Dendritic cell treated with granulocyte-macrophage colony-stimulating factor and Interleukin-4, amounts not matched to agents 40 ng/mL and 50 ng/mL, for 4 days (primary cell): ENCODE measurements at regions not wholly inside any gene's neighbourhood (a gene's known extent, or its start where the extent isn't known, plus 50 kb on each side); places are given as distances from the start of the nearest gene placed in this dataset.
"Not testable (repeated sequence)": the region's sequence is repeated elsewhere in the genome, so short reads cannot be mapped to it uniquely, and the experiment has no call there.

Source experiments
- H3K27ac Mint-ChIP-seq: one replicate; pipeline ENCODE4 v1.8.0; 2022; ENCODE audit warnings: mild to moderate bottlenecking, mixed read lengths
- H3K27me3 Mint-ChIP-seq: one replicate; pipeline ENCODE4 v1.8.0; 2022; ENCODE audit warnings: mild to moderate bottlenecking, mixed read lengths
- H3K36me3 Mint-ChIP-seq: one replicate; pipeline ENCODE4 v1.8.0; 2022; ENCODE audit warnings: low read depth, mixed read lengths
- H3K4me1 Mint-ChIP-seq: one replicate; pipeline ENCODE4 v1.8.0; 2022; ENCODE audit warnings: low read depth, mixed read lengths
- H3K4me3 Mint-ChIP-seq: one replicate; pipeline ENCODE4 v1.8.0; 2022; ENCODE audit warnings: mild to moderate bottlenecking, moderate library complexity, mixed read lengths
- H3K9me3 Mint-ChIP-seq: one replicate; pipeline ENCODE4 v1.8.0; 2022; ENCODE audit warnings: mixed read lengths
- intact Hi-C: fragments of 100-400 bp; cut with micrococcal nuclease; formaldehyde crosslinking; loops from one replicate; pipeline ENCODE4 v1.15.0; 2022

DNA sequence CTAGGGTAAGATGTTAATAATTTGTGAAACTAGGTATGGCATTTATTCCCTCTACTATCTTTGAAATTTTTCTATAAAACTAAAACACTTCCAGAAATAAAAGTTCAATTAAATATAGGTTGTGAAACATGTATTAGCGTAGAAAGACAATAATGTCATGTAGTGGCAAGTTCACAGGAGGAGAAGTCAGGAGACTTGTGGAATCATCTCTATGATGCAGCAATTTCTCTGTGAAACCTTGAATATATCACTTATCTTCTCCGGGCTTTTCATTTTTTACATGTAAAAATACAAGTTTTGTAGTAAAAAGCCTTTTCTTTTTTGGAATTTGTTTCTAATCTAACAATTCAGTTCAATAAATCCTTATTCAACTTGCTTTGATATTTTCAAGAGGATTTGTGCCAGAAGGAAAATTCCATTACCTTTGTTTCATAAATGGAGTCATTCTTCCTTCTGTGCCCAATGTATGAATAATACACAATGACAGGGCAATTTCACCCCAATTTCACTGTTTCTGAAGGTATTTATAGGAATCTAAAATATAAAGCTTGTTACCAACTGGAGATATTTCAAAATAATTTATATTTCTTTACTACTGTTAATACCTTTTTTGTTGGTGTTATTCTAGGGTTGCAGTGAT is 758.3 kb downstream of the FAM181B start:
- H3K27me3 Mint-ChIP-seq = no peaks in the 10 kb centered on the region
- intact Hi-C loops = no loop called here
- no peaks in the 10 kb centered on the region for H3K36me3 Mint-ChIP-seq

DNA sequence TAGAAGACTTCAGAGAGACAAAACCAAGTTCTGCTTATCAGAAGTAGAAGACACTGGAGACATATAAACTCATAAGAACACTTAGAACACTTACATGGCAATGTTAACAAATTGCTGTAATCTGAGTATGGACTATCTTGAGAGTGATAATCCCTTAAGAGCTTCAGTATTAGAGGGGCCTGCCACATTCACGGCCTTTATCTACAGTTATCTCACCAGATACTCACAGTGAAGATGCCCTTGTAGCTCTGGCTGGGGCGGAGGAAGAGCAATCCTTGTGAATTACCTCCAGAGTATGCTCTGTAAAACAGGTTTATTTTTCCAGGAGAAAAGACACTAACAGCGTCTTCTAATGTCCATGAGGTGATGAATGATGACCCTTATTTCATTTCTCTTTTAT is 762.8 kb downstream of the FAM181B start:
- intact Hi-C loops = no loop called here
- Mint-ChIP-seq H3K9me3 (peaks cover 7% of the 10 kb centered on the region), H3K27me3 (no peaks in the 10 kb centered on the region), H3K36me3 (no peaks in the 10 kb centered on the region), H3K4me1 (no peaks in the 10 kb centered on the region), H3K4me3 (no peak overlapping the region), H3K27ac (no peak overlapping the region)

More for the DNA sequence above, 758.3 kb downstream of the FAM181B start:
- H3K4me3 Mint-ChIP-seq = no peak overlapping the region
- no peaks in the 10 kb centered on the region for H3K4me1 Mint-ChIP-seq
- no peak overlapping the region for H3K27ac Mint-ChIP-seq
- peaks cover 7% of the 10 kb centered on the region for H3K9me3 Mint-ChIP-seq

DNA sequence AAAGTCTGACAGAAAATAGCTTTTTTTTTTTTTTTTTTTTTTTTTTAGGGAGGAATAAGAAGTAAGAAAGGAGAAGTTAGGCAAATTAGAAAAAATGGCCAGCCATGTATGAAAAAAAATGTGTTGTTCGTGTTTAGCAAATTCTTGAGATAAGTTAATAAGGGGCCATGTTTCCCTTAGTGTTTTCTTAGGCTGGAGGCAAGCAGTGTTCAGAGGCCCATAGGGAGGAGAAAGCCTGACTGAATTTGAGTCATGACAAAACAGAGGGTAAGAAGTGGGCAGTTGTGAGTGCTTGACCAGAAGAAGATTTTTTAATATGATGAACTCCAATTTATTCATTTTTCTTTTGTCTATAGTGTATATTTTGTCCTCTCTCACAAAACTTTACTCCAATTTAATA is 766.4 kb downstream of the FAM181B start:
- H3K27ac Mint-ChIP-seq = no peak overlapping the region
- H3K9me3 Mint-ChIP-seq = no peaks in the 10 kb centered on the region
- intact Hi-C loops = no loop called here
- H3K36me3 Mint-ChIP-seq = no peaks in the 10 kb centered on the region
- H3K4me3 Mint-ChIP-seq = no peak overlapping the region
- H3K27me3 Mint-ChIP-seq = no peaks in the 10 kb centered on the region
- H3K4me1 Mint-ChIP-seq = no peaks in the 10 kb centered on the region

DNA sequence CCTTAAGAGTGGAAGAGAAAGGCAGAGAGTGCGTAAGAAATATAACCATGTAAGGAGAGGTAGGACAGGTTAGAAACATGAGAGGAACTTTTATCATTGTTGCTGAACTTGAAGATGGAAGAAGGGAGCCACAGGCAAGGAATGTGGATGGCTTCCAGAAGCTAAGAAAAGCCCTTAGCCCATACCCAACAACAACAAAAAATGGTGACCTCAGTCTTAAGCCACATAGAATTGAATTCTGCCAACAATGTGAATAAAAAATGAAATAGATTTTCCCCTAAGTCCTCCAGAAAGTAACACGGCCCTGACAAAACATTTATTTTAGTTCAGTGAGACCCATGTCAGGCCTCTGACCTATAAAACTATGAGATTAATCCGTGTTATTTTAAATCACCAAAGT is 767.3 kb downstream of the FAM181B start:
- no peak overlapping the region for H3K4me3 Mint-ChIP-seq
- intact Hi-C loops = no loop called here
- no peaks in the 10 kb centered on the region for H3K4me1 Mint-ChIP-seq
- no peaks in the 10 kb centered on the region for H3K36me3 Mint-ChIP-seq
- no peak overlapping the region for H3K27ac Mint-ChIP-seq
- H3K9me3 Mint-ChIP-seq = no peaks in the 10 kb centered on the region
- H3K27me3 Mint-ChIP-seq = no peaks in the 10 kb centered on the region

DNA sequence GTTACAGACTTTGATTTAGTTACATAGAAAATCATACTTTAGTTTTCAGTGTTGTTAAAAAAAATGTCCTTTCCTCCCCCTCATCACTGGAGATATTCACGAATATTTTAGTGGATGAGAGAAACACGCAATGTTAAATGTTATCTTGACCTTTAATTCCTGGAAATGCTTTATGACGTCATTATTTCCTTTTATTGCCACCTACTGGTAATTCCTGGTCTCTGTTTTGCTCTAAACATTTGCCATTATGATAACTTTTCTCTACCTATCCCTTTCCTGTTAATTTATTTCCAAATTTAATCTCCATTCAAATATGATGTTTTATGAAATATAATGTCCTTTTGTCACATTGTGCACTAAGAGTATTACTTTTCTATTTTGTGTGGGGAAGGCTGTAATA is 770.6 kb downstream of the FAM181B start:
- intact Hi-C loops = no loop called here
- no peak overlapping the region for H3K4me3 Mint-ChIP-seq

DNA sequence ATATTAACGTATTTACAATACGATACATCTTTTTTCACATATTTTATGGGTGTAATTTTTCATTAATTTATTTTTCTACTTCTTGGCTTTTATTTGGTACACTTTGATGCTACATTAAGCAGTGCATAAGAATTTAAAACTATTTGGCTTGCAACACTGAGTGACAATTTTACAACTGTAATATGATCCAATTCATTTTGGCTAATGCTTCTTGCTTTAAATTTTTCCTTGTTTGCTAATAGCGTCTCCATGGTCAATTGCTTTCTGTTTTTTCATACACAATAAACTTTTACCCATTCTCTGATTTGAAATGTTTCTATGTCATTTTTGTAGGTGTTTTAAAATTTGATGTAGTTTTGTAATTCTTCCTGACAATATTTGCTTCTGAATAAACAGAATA is 773.2 kb downstream of the FAM181B start:
- Mint-ChIP-seq H3K27me3 (no peaks in the 10 kb centered on the region), H3K36me3 (no peaks in the 10 kb centered on the region), H3K27ac (no peak overlapping the region), H3K4me1 (no peaks in the 10 kb centered on the region), H3K9me3 (peaks cover 12% of the 10 kb centered on the region), H3K4me3 (no peak overlapping the region)
- intact Hi-C loops = no loop called here

More for the DNA sequence above, 770.6 kb downstream of the FAM181B start:
- H3K27ac Mint-ChIP-seq = no peak overlapping the region
- H3K27me3 Mint-ChIP-seq = no peaks in the 10 kb centered on the region
- no peaks in the 10 kb centered on the region for H3K36me3 Mint-ChIP-seq
- H3K9me3 Mint-ChIP-seq = no peaks in the 10 kb centered on the region
- H3K4me1 Mint-ChIP-seq = no peaks in the 10 kb centered on the region

DNA sequence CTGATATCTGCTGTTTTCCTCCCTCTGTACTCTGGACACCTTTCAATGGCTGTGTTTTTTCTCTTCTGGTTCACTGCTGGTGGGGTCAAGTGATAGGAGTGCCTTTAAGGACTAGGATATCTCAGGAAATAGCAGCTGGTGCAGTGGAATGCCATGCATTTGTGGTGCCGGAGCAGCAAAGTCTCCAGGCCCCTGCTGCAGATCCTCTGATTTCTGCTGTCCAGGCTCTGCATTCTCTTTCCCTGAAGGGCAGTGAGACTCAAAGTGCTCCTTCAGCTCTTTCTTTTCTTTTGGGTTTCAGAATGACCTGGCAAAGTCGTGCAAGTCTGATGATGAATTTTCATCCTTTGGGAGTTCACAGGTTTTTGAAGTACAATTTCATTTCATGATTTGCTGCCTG is 774.3 kb downstream of the FAM181B start:
- peaks cover 12% of the 10 kb centered on the region for H3K9me3 Mint-ChIP-seq
- H3K4me3 Mint-ChIP-seq = no peak overlapping the region
- H3K4me1 Mint-ChIP-seq = no peaks in the 10 kb centered on the region
- no peaks in the 10 kb centered on the region for H3K36me3 Mint-ChIP-seq
- H3K27ac Mint-ChIP-seq = no peak overlapping the region
- no peaks in the 10 kb centered on the region for H3K27me3 Mint-ChIP-seq
- intact Hi-C loops = no loop called here

DNA sequence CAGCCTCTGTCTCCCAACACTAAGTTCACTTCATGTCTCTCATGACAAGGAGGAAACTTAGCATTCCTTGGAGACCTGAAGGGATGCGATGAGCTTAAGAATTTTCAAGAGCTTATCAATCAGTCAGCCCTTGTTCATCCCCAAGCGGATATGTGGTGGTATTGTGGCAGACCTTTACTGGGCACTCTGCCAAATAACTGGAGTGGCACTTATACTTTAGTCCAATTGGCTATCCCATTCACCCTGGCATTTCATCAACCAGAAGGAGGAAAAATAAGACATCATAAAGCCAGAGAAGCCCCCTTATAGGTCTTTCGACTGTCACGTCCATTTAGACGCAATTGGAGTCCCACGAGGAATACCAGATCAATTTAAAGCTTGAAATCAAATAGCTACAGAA is 779.4 kb downstream of the FAM181B start:
- H3K27ac Mint-ChIP-seq, H3K4me3 Mint-ChIP-seq, intact Hi-C loops, H3K4me1 Mint-ChIP-seq, H3K27me3 Mint-ChIP-seq, H3K36me3 Mint-ChIP-seq: not testable (repeated sequence)
- H3K9me3 Mint-ChIP-seq = peaks cover 30% of the 10 kb centered on the region

DNA sequence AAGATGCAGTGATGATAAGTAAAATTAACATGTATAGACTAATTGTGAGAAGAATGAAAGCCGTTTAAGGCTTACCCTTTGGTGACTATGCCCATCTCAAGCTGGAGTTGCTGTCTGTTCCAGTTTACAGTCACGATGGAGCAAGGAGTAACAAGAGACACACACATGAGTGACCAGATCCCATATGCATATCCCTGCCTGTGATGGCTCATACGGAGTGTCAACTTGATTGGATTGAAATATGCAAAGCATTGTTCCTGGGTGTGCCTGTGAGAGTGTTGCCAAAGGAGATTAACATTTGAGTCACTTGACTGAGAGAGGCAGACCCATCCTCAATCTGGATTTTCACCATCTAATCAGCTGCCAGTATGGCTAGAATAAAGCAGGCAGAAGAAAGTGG is 786.8 kb downstream of the FAM181B start:
- Mint-ChIP-seq H3K4me1 (peaks cover 10% of the 10 kb centered on the region), H3K27ac (no peak overlapping the region), H3K4me3 (no peak overlapping the region), H3K27me3 (no peaks in the 10 kb centered on the region), H3K36me3 (no peaks in the 10 kb centered on the region), H3K9me3 (peaks cover 17% of the 10 kb centered on the region)
- intact Hi-C loops = no loop called here

DNA sequence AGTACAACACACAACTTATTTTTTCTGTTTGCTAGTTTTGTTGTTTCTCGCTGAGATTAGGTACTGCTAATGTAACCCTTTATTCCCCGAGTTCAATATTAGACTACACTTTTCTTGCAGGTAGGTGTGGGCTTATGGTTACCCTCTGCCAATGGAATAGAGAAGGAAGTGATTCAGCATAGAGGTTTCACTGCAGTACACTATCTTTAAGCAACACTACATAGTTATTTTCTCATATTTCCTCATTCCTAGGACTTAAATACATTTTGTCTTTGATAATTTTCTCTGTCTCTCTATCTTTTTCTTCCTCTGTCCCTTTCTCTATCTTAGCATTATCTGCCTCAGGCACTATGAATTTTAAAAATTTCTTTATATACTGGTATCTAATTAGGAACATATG is 791.0 kb downstream of the FAM181B start:
- H3K36me3 Mint-ChIP-seq = no peaks in the 10 kb centered on the region
- H3K4me1 Mint-ChIP-seq = peaks cover 10% of the 10 kb centered on the region
- no peaks in the 10 kb centered on the region for H3K27me3 Mint-ChIP-seq

DNA sequence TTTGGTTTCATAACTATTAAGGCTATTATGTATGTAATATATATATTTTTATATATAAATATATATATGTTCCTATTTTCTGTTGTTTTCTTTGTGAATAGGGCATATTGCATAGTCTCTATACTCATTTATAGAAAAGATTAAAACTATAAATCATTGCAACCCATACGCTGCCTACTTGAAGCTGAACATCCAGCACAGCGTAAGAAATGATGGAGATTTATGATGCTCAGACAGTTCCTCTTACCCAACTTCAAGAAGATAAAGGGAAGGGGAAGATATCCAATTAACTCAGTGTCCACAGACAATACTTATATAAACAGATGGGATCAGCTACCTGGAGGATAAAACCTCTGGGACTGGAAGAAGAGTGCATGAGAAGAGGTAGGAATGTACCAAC is 791.7 kb downstream of the FAM181B start:
- Mint-ChIP-seq H3K27ac (no peak overlapping the region), H3K27me3 (no peaks in the 10 kb centered on the region), H3K4me3 (no peak overlapping the region), H3K4me1 (peaks cover 10% of the 10 kb centered on the region), H3K36me3 (no peaks in the 10 kb centered on the region), H3K9me3 (peaks cover 11% of the 10 kb centered on the region)
- intact Hi-C loops = no loop called here

More for the DNA sequence above, 791.0 kb downstream of the FAM181B start:
- H3K4me3 Mint-ChIP-seq = no peak overlapping the region
- peaks cover 11% of the 10 kb centered on the region for H3K9me3 Mint-ChIP-seq
- no peak overlapping the region for H3K27ac Mint-ChIP-seq
- intact Hi-C loops = no loop called here

DNA sequence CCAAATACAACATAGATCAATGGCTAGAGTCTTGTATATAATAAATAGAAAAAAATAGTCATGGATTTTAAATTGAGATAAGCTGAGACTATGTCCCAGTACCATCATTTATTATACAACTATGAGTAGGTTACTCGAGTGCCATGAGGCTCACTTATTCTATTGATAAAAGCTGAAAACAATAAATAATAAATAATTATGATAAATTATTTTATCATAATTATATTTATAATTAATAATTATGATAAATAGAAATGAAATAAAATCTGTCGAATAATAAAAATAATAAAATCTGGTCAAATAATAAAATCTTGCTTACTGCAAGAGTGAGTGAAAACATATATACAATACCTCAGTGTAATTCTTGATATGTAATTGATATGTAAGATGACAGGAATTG is 801.4 kb downstream of the FAM181B start:
- H3K4me3 Mint-ChIP-seq = no peak overlapping the region
- H3K9me3 Mint-ChIP-seq = no peaks in the 10 kb centered on the region
- no peaks in the 10 kb centered on the region for H3K27me3 Mint-ChIP-seq
- H3K4me1 Mint-ChIP-seq = no peaks in the 10 kb centered on the region
- H3K36me3 Mint-ChIP-seq = no peaks in the 10 kb centered on the region
- intact Hi-C loops = no loop called here
- H3K27ac Mint-ChIP-seq = no peak overlapping the region

DNA sequence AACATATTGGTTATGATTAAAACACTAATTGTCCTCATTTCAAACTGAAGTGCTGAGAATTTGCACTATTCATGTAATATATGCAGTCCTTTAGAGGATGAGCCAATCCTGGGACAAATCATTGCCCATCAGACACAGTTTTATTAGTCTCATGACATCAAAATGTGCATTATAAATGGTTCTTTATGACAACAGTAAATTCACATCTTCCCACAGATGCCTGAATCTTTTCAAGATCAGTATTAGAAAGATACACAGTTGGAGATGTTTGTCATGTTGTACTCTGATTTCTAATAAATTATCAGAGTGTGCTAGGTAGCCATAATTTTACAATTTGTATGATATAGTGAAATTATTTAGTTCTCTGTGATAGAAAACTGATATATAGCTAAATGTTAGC is 813.5 kb downstream of the FAM181B start:
- intact Hi-C loops = no loop called here
- Mint-ChIP-seq H3K27ac (no peak overlapping the region), H3K27me3 (no peaks in the 10 kb centered on the region), H3K4me1 (no peaks in the 10 kb centered on the region), H3K9me3 (no peaks in the 10 kb centered on the region), H3K36me3 (no peaks in the 10 kb centered on the region), H3K4me3 (no peak overlapping the region)

DNA sequence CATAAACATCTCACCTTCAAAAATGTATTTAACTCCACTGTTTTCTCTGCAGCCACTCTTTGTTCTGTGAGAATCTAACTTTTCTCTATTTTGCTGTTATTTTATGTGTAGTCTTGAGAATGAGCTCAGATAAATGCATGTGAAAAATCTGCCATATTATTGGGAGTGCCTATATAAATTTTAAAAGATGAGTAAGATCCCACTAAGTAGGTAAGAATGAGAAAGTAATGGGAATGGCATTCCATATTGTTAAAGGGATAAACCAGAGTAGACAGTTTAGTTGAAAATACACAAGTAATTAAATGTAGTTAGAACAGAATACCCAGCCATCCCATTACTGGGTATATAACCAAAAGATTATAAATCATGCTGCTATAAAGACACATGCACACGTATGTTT is 817.2 kb downstream of the FAM181B start:
- H3K9me3 Mint-ChIP-seq = no peaks in the 10 kb centered on the region
- H3K27me3 Mint-ChIP-seq = no peaks in the 10 kb centered on the region
- no peak overlapping the region for H3K4me3 Mint-ChIP-seq
- intact Hi-C loops = no loop called here
- no peak overlapping the region for H3K27ac Mint-ChIP-seq
- H3K36me3 Mint-ChIP-seq = no peaks in the 10 kb centered on the region
- no peaks in the 10 kb centered on the region for H3K4me1 Mint-ChIP-seq

DNA sequence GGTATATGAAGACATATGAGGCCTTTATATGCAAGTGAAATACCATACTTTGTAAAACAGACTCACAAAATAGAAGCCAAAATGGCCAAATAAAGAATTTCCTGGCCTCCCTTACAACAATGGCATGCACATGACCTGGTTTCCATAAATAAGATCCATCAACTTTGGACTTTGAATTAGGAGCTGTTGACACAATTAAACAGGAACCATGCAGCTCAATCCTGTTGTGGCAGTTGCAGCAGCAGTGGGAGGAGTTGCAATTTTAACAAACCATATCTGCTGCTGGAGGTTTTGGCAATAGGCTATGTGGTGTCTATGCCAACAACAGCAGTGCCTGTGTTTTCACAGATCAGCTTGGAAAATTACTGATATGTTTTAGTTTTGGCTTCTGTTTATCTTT is 818.6 kb downstream of the FAM181B start:
- Mint-ChIP-seq H3K36me3 (no peaks in the 10 kb centered on the region), H3K27ac (no peak overlapping the region), H3K9me3 (no peaks in the 10 kb centered on the region), H3K4me1 (no peaks in the 10 kb centered on the region), H3K4me3 (no peak overlapping the region), H3K27me3 (no peaks in the 10 kb centered on the region)
- intact Hi-C loops = no loop called here
